ENCODE measurements at regions not wholly inside any gene's neighbourhood (a gene's known extent, or its start where the extent isn't known, plus 50 kb on each side); places are given as distances from the start of the nearest gene placed in this dataset.

DNA sequence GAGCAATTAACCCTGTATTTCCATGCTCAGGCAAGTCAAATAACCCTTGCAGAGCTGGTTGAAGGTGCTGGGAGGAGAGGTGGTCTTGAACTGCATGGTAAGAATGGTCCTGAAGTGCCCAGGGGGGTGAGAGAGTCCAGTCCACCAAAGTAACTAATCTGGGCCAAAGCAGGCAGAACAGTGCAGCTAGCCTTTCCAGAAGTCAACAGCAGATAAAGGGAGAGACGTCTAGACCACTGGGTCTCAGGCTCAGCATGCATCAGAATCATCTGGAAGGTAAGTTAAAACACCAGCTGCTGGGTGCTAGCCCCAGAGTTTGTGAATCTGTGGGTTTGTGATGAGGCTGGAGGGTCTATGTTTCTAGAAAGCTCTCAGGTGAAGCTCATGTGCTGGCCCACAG lies 232.3 kb upstream of the ECI2 start:
- 90 to 93% methylated on average over 1 of the region's 1 CpG for WGBS, 2 experiments (ENCODE audit: low coverage in 1 of 2, low lambda C conversion rate in 2 of 2, missing lambda C conversion rate in 2 of 2)
- H3K9ac ChIP-seq, result no peak overlapping the region
- H3K4me1 ChIP-seq (ENCODE audit: insufficient read depth), result peaks cover 42% of the 10 kb centered on the region
- H3K4me3 ChIP-seq, result no peak overlapping the region
- no peak for DNase-seq
- no peaks in the 10 kb centered on the region for H3K27me3 ChIP-seq (replicated peaks; ENCODE audit: insufficient read depth)
- no peaks in the 10 kb centered on the region for H3K9me2 ChIP-seq (ENCODE audit: insufficient read depth)
- no peaks in the 10 kb centered on the region for H3K36me3 ChIP-seq (ENCODE audit: low read depth)
- H3K79me2 ChIP-seq (ENCODE audit: insufficient read depth), result no peaks in the 10 kb centered on the region
- no peaks in the 10 kb centered on the region for H4K20me1 ChIP-seq (ENCODE audit: insufficient read depth)
- H3K27ac ChIP-seq, result no peak overlapping the region
- H3K9me3 ChIP-seq (ENCODE audit: low read depth), result no peaks in the 10 kb centered on the region
- H3K4me2 ChIP-seq (ENCODE audit: unreplicated experiment), result no peak overlapping the region
- TF ChIP-seq EZH2phosphoT487 (IDR thresholded peaks at IDR 0.05; ENCODE audit: insufficient read depth, low read depth), result no peak
- TF ChIP-seq EZH2 (IDR thresholded peaks at IDR 0.05; ENCODE audit: insufficient read depth, poor library complexity, severe bottlenecking), result no peak
- H2AFZ ChIP-seq, result no peak overlapping the region
- in situ Hi-C loops (cut with MboI), result no loop called here
- peaks cover 44% of the 10 kb centered on the region for H3F3A ChIP-seq (ENCODE audit: insufficient read depth)

DNA sequence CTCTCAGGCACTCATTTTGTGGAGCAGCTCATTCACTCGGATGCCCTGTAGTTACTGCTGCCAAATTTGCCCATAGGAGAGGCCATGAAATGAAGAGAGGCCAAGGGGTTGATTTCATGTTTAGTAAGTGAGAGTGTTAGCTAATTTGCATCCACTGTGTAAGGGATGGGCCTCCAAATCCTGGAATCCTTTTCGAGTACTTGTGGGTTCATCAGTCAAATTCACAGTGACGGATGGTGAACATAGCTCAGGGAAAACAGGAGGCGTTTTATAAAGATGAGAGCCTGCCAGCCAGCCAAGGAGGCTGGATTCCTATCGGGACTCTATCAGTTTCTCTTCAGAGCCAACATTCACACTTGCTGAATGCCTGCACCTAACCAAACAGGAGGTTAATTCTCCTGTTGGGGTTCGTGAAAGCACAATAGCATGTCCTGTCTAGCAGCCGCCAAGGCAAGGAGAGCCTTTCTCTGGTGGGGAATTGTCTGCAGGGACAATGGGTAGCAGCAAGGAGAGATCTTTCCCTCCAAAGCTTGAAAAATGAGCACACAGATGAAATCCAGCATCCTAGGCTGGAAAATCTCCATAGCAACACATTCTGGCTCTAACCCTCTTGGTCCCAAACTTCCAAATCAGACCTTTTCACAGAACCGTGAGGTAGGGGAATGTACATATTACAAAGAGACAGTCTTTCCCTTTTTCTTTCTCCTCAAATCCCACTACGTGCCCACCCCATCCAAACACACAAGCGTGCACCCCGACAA lies 231.4 kb upstream of the ECI2 start:
- no peak for TF ChIP-seq EZH2phosphoT487 (IDR thresholded peaks at IDR 0.05; ENCODE audit: insufficient read depth, low read depth)
- TF ChIP-seq EZH2 (IDR thresholded peaks at IDR 0.05; ENCODE audit: insufficient read depth, poor library complexity, severe bottlenecking), result no peak
- in situ Hi-C loops (cut with MboI), result no loop called here
- DNase-seq, result no peak
- no peaks in the 10 kb centered on the region for H3K36me3 ChIP-seq (ENCODE audit: low read depth)
- no peaks in the 10 kb centered on the region for H3K27me3 ChIP-seq (replicated peaks; ENCODE audit: insufficient read depth)
- H3K9me2 ChIP-seq (ENCODE audit: insufficient read depth), result no peaks in the 10 kb centered on the region
- no peak overlapping the region for H3K4me2 ChIP-seq (ENCODE audit: unreplicated experiment)
- H3K4me1 ChIP-seq (ENCODE audit: insufficient read depth), result peaks cover 37% of the 10 kb centered on the region
- no peaks in the 10 kb centered on the region for H3K79me2 ChIP-seq (ENCODE audit: insufficient read depth)
- H4K20me1 ChIP-seq (ENCODE audit: insufficient read depth), result no peaks in the 10 kb centered on the region
- H3K27ac ChIP-seq, result no peak overlapping the region
- H3K4me3 ChIP-seq, result no peak overlapping the region
- no peaks in the 10 kb centered on the region for H3K9me3 ChIP-seq (ENCODE audit: low read depth)
- no peak overlapping the region for H2AFZ ChIP-seq
- WGBS, 2 experiments (ENCODE audit: low coverage in 1 of 2, low lambda C conversion rate in 2 of 2, missing lambda C conversion rate in 2 of 2), result 89 to 95% methylated on average over 11 of the region's 11 CpGs
- no peak overlapping the region for H3K9ac ChIP-seq
- H3F3A ChIP-seq (ENCODE audit: insufficient read depth), result peaks cover 38% of the 10 kb centered on the region

DNA sequence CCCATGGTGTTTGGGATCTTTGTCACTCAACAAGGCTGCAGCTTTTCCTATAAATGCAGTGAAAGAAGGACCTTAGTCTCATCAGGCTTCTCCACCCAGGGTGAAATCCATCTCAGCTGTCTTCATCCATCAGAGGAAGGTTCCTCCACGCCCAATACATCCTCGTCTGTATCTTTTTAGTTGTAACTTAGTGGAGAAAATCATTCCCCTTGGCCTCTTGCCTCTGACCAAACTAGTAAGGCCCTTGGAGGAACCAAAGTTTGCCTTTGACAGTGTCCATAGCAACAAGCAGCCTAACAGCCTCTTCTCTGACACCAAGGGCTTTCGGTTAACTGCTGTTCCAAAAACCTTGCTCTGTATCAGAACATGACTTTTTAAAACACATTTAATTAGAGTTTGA lies 230.3 kb upstream of the ECI2 start:
- H3K27me3 ChIP-seq (replicated peaks; ENCODE audit: insufficient read depth), result no peaks in the 10 kb centered on the region
- in situ Hi-C loops (cut with MboI), result no loop called here
- WGBS, 2 experiments (ENCODE audit: low coverage in 1 of 2, low lambda C conversion rate in 2 of 2, missing lambda C conversion rate in 2 of 2), result 88 to 94% methylated on average over 3 of the region's 3 CpGs

DNA sequence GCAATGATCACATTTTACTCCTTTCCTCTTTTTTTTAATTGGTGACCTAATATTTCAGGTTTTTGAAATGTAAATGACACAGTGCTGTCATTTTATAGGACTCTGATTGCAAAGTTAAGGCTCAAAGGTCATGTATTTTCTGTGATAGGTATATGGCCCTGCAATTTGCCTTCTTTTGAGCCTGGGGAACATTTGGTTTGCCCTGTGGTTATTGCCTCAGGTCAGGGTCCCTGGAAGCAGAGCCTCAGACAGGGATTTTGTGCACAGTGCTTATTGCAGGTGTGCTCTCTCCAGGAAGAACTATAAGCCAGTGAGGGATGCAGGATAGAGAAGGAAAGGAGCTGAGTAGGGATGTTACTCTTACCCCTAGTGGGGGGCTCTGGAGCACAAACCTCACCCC lies 229.3 kb upstream of the ECI2 start:
- Histone ChIP-seq H3K4me1 (ENCODE audit: insufficient read depth) (peaks cover 22% of the 10 kb centered on the region), H3K4me3 (no peak overlapping the region), H3F3A (ENCODE audit: insufficient read depth) (peaks cover 25% of the 10 kb centered on the region), H3K79me2 (ENCODE audit: insufficient read depth) (no peaks in the 10 kb centered on the region), H3K9ac (no peak overlapping the region), H3K27ac (no peak overlapping the region), H3K27me3 (replicated peaks; ENCODE audit: insufficient read depth) (no peaks in the 10 kb centered on the region), H3K9me2 (ENCODE audit: insufficient read depth) (no peaks in the 10 kb centered on the region), H4K20me1 (ENCODE audit: insufficient read depth) (no peaks in the 10 kb centered on the region), H3K9me3 (ENCODE audit: low read depth) (no peaks in the 10 kb centered on the region), H2AFZ (no peak overlapping the region), H3K4me2 (ENCODE audit: unreplicated experiment) (no peak overlapping the region), H3K36me3 (ENCODE audit: low read depth) (no peaks in the 10 kb centered on the region)
- TF ChIP-seq EZH2 (IDR thresholded peaks at IDR 0.05; ENCODE audit: insufficient read depth, poor library complexity, severe bottlenecking), result no peak
- no peak for TF ChIP-seq EZH2phosphoT487 (IDR thresholded peaks at IDR 0.05; ENCODE audit: insufficient read depth, low read depth)
- DNase-seq, result no peak
- in situ Hi-C loops (cut with MboI), result no loop called here

More for the DNA sequence above, 230.3 kb upstream of the ECI2 start:
- Histone ChIP-seq H3F3A (ENCODE audit: insufficient read depth) (peaks cover 27% of the 10 kb centered on the region), H3K36me3 (ENCODE audit: low read depth) (no peaks in the 10 kb centered on the region), H3K9me3 (ENCODE audit: low read depth) (no peaks in the 10 kb centered on the region), H3K9ac (no peak overlapping the region), H3K79me2 (ENCODE audit: insufficient read depth) (no peaks in the 10 kb centered on the region), H3K4me3 (no peak overlapping the region), H4K20me1 (ENCODE audit: insufficient read depth) (no peaks in the 10 kb centered on the region), H2AFZ (no peak overlapping the region), H3K4me2 (ENCODE audit: unreplicated experiment) (no peak overlapping the region), H3K4me1 (ENCODE audit: insufficient read depth) (peaks cover 25% of the 10 kb centered on the region), H3K27ac (no peak overlapping the region), H3K9me2 (ENCODE audit: insufficient read depth) (no peaks in the 10 kb centered on the region)
- TF ChIP-seq EZH2phosphoT487 (IDR thresholded peaks at IDR 0.05; ENCODE audit: insufficient read depth, low read depth), result no peak
- no peak for TF ChIP-seq EZH2 (IDR thresholded peaks at IDR 0.05; ENCODE audit: insufficient read depth, poor library complexity, severe bottlenecking)
- DNase-seq, result no peak

DNA sequence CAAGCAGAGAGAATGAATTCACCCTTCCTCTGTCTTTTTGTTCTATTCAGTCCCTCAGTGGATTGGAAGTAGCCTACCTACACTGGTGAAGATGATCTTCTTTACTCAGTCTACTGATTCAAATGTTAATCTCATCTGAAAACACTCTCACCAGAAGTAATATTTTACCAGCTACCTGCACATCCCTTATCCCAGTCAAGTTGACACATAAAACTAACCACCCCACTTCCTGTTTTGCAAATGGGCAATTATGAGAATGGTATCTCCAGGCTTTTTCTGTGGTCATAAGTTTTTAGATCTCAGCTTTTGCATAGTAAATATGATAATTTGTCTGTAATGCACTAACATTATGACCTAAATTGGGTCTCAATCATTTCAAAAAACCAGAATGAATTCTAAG lies 228.8 kb upstream of the ECI2 start:
- in situ Hi-C loops (cut with MboI), result no loop called here
- peaks cover 25% of the 10 kb centered on the region for H3F3A ChIP-seq (ENCODE audit: insufficient read depth)
- H3K4me2 ChIP-seq (ENCODE audit: unreplicated experiment), result no peak overlapping the region
- DNase-seq, result no peak
- no peaks in the 10 kb centered on the region for H3K36me3 ChIP-seq (ENCODE audit: low read depth)
- H3K4me3 ChIP-seq, result no peak overlapping the region
- no peak overlapping the region for H3K27ac ChIP-seq
- H3K9ac ChIP-seq, result no peak overlapping the region
- H3K9me2 ChIP-seq (ENCODE audit: insufficient read depth), result no peaks in the 10 kb centered on the region
- H3K4me1 ChIP-seq (ENCODE audit: insufficient read depth), result peaks cover 22% of the 10 kb centered on the region
- H3K9me3 ChIP-seq (ENCODE audit: low read depth), result no peaks in the 10 kb centered on the region
- no peak overlapping the region for H2AFZ ChIP-seq
- no peak for TF ChIP-seq EZH2phosphoT487 (IDR thresholded peaks at IDR 0.05; ENCODE audit: insufficient read depth, low read depth)
- TF ChIP-seq EZH2 (IDR thresholded peaks at IDR 0.05; ENCODE audit: insufficient read depth, poor library complexity, severe bottlenecking), result no peak
- no peaks in the 10 kb centered on the region for H3K27me3 ChIP-seq (replicated peaks; ENCODE audit: insufficient read depth)
- H4K20me1 ChIP-seq (ENCODE audit: insufficient read depth), result no peaks in the 10 kb centered on the region
- H3K79me2 ChIP-seq (ENCODE audit: insufficient read depth), result no peaks in the 10 kb centered on the region

Data from GM23248 (cell line).